OCI-LY7 (cell line): ENCODE measurements at regions not wholly inside any gene's neighbourhood (a gene's known extent, or its start where the extent isn't known, plus 50 kb on each side); places are given as distances from the start of the nearest gene placed in this dataset.

Experiments
- BruUV-seq: library from RNA; stranded (reverse); fragments of 400-500 nt; replicated peaks from 2 replicates; lab custom pipeline; 2021; lab: Mats Ljungman, UMichigan
- CTCF ChIA-PET: fragments of 300-600 bp; sonication (Branson Sonifier 250); formaldehyde crosslinking; loops from one replicate; lab custom pipeline; 2022; ENCODE audit warnings: antibody characterized with exemption; ENCODE audit not compliant: unreplicated experiment; lab: Charles Lee
- POLR2A ChIA-PET: fragments of 300-600 bp; sonication (Branson Sonifier 250); formaldehyde crosslinking; loops from one replicate; lab custom pipeline; 2022; ENCODE audit warnings: antibody characterized with exemption; lab: Charles Lee
- DNase-seq: peaks from one replicate; pipeline ENCODE4 v3.0.0-alpha.2; 2015; ENCODE audit warnings: low spot score
- H2AFZ ChIP-seq: fragments of 200-600 bp; sonication (generic), shearing (Covaris generic); 2 replicates; pipeline ENCODE4 v1.6.1; 2014; ENCODE audit warnings: mild to moderate bottlenecking, antibody characterized with exemption, low read length, moderate library complexity
- H3K27ac ChIP-seq: fragments of 200-600 bp; sonication (generic); 2 replicates; pipeline ENCODE4 v1.5.1; 2014; ENCODE audit warnings: mixed run types, low read depth, mild to moderate bottlenecking, moderate library complexity, low read length, inconsistent platforms; ENCODE audit not compliant: poor library complexity, severe bottlenecking
- H3K36me3 ChIP-seq: fragments of 200-600 bp; sonication (generic); 2 replicates; pipeline ENCODE4 v1.6.1; 2014; ENCODE audit warnings: mild to moderate bottlenecking, antibody characterized with exemption, low read length, moderate library complexity, mixed read lengths; ENCODE audit not compliant: insufficient read depth
- H3K4me1 ChIP-seq: fragments of 200-600 bp; sonication (generic); 2 replicates; pipeline ENCODE4 v1.5.1; 2014; ENCODE audit warnings: mild to moderate bottlenecking, low read length; ENCODE audit not compliant: insufficient read depth, poor library complexity, severe bottlenecking
- H3K4me2 ChIP-seq: fragments of 200-600 bp; sonication (generic); 2 replicates; pipeline ENCODE4 v1.6.1; 2014; ENCODE audit warnings: mild to moderate bottlenecking, low read length
- H3K4me3 ChIP-seq: fragments of 200-600 bp; sonication (generic); 2 replicates; pipeline ENCODE4 v1.5.1; 2014; ENCODE audit warnings: mild to moderate bottlenecking, low read depth, low read length; ENCODE audit not compliant: poor library complexity, severe bottlenecking
- H3K79me2 ChIP-seq: fragments of 200-600 bp; sonication (generic); 2 replicates; pipeline ENCODE4 v1.6.1; 2016; ENCODE audit warnings: low read depth, mild to moderate bottlenecking, low read length, moderate library complexity, mixed read lengths; ENCODE audit not compliant: insufficient read depth
- H3K9me2 ChIP-seq: fragments of 200-600 bp; sonication (generic); 2 replicates; pipeline ENCODE4 v1.6.1; 2016; ENCODE audit warnings: mild to moderate bottlenecking, low read length, mixed read lengths; ENCODE audit not compliant: insufficient read depth
- H3K9me3 ChIP-seq: fragments of 200-600 bp; sonication (generic); 2 replicates; pipeline ENCODE4 v1.6.1; 2014; ENCODE audit warnings: mild to moderate bottlenecking, mixed run types, low read length, mixed read lengths
- H4K20me1 ChIP-seq: fragments of 200-600 bp; sonication (generic); 2 replicates; pipeline ENCODE4 v1.6.1; 2014; ENCODE audit warnings: mild to moderate bottlenecking, antibody characterized with exemption, low read length, moderate library complexity, mixed read lengths; ENCODE audit not compliant: insufficient read depth
- EZH2phosphoT487 ChIP-seq: fragments of 200-600 bp; sonication (generic); IDR thresholded peaks from 2 replicates; pipeline ENCODE4 v1.6.1; 2018; ENCODE audit warnings: low read depth, borderline replicate concordance, mild to moderate bottlenecking, mixed run types, antibody characterized with exemption, low read length, moderate library complexity, mixed read lengths
- intact Hi-C: fragments of 100-400 bp; cut with micrococcal nuclease; formaldehyde crosslinking; loops from one replicate; pipeline ENCODE4 v1.10.0; 2022; ENCODE audit not compliant: unreplicated experiment
- TF ChIP-seq, protein P1 (sequence below): fragments of 200-600 bp; sonication (generic); conservative IDR thresholded peaks from 2 replicates; pipeline ENCODE4 v1.5.1; 2014; ENCODE audit warnings: mild to moderate bottlenecking, antibody characterized with exemption, low read length, moderate library complexity, mixed read lengths

DNA sequence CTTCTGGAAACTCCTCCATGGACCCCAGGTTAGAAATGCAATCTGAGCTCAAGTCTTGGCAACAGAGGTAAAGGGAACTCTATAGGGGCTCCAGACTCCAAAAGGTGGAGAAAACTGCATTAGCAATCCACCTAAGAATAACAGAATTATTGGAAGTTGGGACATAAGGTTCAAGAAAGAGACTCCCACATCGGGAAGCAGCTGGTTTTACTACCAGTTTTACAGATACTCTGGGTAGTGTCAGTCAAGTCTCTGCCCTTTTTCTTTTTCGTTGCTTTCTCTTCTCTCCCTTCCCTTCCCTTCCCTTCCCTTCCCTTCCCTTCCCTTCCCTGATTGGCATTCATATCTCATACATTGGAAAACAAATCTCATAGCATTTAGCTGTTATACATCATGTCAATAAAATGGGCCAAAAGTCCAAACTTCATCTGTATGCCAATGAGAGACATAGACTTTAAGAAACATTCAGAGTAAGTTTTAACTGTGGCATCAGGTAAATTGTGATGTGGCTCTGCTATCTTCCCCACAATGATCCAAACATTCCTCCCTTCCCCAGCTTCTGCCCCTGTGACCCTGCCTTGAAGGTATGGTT is 166.7 kb downstream of the KCNE4 start:
- POLR2A ChIA-PET: interaction anchor here (1.1 kb wide), 1 partner anchor 108 kb away, joined by 3 read pairs; no protein-coding TSS in a partner anchor
- H3K9me2 ChIP-seq: no peaks in the 10 kb centered on the region
- H4K20me1 ChIP-seq: no peaks in the 10 kb centered on the region
- H2AFZ ChIP-seq: no peak overlapping the region
- H3K4me1 ChIP-seq: no peaks in the 10 kb centered on the region
- CTCF ChIA-PET: no interaction called here
- BruUV-seq: no TSS peak
- H3K79me2 ChIP-seq: no peaks in the 10 kb centered on the region
- no peaks in the 10 kb centered on the region for H3K36me3 ChIP-seq
- no peaks in the 10 kb centered on the region for H3K9me3 ChIP-seq
- DNase-seq: no peak
- no peak overlapping the region for H3K4me3 ChIP-seq
- H3K4me2 ChIP-seq: no peak overlapping the region
- intact Hi-C loops: no loop called here
- TF ChIP-seq, protein P1, sequence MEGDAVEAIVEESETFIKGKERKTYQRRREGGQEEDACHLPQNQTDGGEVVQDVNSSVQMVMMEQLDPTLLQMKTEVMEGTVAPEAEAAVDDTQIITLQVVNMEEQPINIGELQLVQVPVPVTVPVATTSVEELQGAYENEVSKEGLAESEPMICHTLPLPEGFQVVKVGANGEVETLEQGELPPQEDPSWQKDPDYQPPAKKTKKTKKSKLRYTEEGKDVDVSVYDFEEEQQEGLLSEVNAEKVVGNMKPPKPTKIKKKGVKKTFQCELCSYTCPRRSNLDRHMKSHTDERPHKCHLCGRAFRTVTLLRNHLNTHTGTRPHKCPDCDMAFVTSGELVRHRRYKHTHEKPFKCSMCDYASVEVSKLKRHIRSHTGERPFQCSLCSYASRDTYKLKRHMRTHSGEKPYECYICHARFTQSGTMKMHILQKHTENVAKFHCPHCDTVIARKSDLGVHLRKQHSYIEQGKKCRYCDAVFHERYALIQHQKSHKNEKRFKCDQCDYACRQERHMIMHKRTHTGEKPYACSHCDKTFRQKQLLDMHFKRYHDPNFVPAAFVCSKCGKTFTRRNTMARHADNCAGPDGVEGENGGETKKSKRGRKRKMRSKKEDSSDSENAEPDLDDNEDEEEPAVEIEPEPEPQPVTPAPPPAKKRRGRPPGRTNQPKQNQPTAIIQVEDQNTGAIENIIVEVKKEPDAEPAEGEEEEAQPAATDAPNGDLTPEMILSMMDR: no peak
- no peak for TF ChIP-seq EZH2phosphoT487
- no peak overlapping the region for H3K27ac ChIP-seq

DNA sequence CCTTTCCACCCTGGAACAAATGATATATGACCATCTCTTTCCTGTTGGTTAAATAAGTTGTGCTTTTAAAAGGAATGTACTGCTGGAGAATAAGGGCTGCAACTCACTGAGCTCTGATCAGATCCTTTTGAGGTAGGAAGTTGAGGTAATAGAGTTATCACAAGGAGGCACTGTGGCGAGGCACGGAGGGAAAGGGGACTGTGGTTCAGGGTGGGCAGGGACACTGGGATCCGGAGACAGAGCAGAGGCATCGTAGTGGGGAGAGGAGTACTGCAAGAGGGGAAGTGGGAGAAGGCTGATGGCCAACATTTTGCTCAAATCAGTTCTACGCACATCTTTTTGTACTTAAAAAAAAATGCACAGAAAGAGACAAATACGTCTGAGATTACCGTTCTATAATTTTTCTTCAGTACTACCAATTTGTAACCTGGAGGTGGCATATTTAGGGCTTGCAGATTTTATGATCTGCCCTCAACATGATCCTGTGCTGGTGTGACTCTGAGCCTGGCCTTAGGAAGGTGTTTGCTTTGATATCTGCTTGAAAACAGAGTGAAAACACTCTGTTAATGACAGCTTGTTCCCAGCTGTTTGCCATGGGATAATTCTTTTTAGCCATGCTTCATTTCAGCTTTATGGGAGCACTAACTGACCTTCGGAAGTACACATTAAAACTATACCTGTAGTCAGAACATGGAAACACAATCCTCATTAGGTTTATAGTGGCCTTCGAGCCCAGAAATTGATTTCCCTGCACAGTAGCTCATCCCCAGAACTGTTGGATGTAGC is 168.1 kb downstream of the KCNE4 start:
- H4K20me1 ChIP-seq: no peaks in the 10 kb centered on the region
- H2AFZ ChIP-seq: no peak overlapping the region
- TF ChIP-seq, protein P1: no peak
- TF ChIP-seq EZH2phosphoT487: no peak
- no peak overlapping the region for H3K4me2 ChIP-seq
- H3K36me3 ChIP-seq: no peaks in the 10 kb centered on the region
- ChIA-PET POLR2A (no interaction called here), CTCF (no interaction called here)
- no peaks in the 10 kb centered on the region for H3K79me2 ChIP-seq
- no peak for DNase-seq
- no peaks in the 10 kb centered on the region for H3K9me2 ChIP-seq
- H3K4me3 ChIP-seq: no peak overlapping the region
- intact Hi-C loops: no loop called here
- no peaks in the 10 kb centered on the region for H3K9me3 ChIP-seq
- BruUV-seq: no TSS peak
- no peak overlapping the region for H3K27ac ChIP-seq
- H3K4me1 ChIP-seq: no peaks in the 10 kb centered on the region

GRCh38 chr2:223220658-223220925 is 168.6 kb downstream of the KCNE4 start:
- CTCF ChIA-PET: no interaction called here
- Histone ChIP-seq H3K4me2 (no peak overlapping the region), H3K27ac (no peak overlapping the region), H3K9me2 (no peaks in the 10 kb centered on the region), H4K20me1 (no peaks in the 10 kb centered on the region), H2AFZ (no peak overlapping the region), H3K9me3 (no peaks in the 10 kb centered on the region), H3K79me2 (no peaks in the 10 kb centered on the region), H3K4me3 (no peak overlapping the region), H3K36me3 (no peaks in the 10 kb centered on the region), H3K4me1 (no peaks in the 10 kb centered on the region)
- TF ChIP-seq, protein P1: no peak
- TF ChIP-seq EZH2phosphoT487: no peak
- BruUV-seq: no TSS peak
- POLR2A ChIA-PET: no interaction called here
- intact Hi-C loops: no loop called here
- DNase-seq: no peak
